Fibroblast of skin of abdomen (primary cell): ENCODE measurements at regions not wholly inside any gene's neighbourhood (a gene's known extent, or its start where the extent isn't known, plus 50 kb on each side); places are given as distances from the start of the nearest gene placed in this dataset.
A peak's percentile ranks its signal among the peaks of the same experiment; 100 is the strongest.
"Not testable (repeated sequence)": the region's sequence is repeated elsewhere in the genome, so short reads cannot be mapped to it uniquely, and the experiment has no call there.

Experiments
- DNase-seq: peaks from one replicate; pipeline ENCODE4 v3.0.0-alpha.2; 2013

DNA sequence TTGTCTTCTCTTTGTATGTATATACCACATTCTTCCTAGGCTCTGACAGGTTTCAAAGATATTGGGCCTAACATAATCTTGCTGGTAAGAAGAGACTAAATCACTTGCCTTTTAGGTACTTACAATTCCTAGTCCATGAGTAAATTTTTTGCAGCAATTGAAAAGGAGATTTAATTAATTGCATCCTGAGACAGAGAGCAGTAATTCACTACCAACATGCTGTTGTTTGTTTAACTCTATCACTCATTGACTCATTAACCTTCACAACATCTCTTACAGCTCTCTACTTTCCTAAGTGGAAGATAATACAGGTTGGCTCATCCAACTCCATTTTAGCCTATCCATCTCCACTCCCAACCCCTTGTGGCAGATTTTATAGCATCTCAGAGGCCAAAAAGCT, 280.4 kb downstream of the ALDH8A1 start:
- no peak for DNase-seq

DNA sequence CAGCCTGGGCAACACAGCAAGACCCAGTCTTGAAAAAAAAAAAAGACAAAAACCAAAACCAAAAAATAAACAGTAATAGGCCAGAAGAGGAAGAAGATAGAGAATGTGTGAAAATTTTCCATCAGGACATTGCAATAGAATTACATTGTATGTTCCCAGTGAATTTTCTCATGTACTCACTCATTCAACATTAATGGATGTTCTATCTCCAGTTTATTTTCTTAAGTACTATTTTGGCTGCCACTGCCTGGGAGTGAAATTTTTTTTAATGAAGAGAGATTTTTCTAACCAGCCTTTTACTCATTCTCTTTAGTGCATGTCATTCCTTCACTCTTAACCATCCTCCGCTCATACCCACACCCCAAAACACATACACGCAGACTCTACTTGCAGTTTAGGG, 282.8 kb downstream of the ALDH8A1 start:
- no peak for DNase-seq

DNA sequence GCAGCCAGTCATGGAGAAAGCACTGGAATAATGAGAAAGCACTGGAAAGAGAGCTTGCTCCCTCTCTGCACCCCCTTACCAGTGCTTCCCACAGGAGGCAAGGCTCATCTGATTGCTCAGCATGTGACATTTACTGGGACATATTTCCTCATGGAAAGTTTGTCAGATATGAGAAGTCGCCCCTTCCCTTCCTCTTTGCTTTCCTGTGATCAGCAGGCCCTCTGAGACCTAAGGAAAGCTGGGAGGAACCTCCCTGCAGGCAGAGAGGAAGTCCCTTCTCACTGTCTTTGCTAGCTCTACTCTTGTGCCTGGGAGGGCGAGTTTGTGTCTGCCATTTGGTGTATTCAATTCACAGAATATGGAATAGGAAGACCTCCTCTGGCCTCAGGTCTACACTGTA, 283.8 kb downstream of the ALDH8A1 start:
- no peak for DNase-seq

DNA sequence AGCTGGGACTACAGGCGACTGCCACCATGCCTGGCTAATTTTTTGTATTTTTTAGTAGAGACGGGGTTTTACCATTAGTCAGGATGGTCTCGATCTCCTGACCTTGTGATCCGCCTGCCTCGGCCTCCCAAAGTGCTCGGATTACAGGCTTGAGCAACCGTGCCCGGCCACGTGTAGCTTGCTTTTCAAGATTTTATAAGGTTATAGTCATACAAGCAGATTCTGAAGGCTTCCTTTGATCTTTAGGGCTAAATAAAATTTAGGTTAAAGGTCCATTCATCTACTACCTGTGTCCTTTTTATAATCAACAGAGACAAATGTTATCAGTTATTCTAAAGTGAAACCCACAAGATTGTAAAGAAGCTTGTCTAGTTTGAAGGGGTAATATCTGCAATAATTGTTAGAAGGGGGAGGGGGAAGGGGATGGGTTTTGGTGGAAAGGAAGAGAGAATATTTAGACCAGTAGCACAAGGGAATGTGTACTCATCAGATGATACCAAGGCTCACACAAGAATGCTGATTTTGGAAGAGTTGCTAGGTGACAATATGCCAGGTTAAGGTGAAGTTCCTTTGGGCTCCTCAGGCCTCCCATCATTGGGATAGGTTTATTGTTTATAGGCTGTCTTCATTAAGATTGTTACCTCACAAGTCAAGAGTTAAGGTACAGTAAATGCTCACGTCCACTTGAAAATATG, 284.7 kb downstream of the ALDH8A1 start:
- no peak for DNase-seq

DNA sequence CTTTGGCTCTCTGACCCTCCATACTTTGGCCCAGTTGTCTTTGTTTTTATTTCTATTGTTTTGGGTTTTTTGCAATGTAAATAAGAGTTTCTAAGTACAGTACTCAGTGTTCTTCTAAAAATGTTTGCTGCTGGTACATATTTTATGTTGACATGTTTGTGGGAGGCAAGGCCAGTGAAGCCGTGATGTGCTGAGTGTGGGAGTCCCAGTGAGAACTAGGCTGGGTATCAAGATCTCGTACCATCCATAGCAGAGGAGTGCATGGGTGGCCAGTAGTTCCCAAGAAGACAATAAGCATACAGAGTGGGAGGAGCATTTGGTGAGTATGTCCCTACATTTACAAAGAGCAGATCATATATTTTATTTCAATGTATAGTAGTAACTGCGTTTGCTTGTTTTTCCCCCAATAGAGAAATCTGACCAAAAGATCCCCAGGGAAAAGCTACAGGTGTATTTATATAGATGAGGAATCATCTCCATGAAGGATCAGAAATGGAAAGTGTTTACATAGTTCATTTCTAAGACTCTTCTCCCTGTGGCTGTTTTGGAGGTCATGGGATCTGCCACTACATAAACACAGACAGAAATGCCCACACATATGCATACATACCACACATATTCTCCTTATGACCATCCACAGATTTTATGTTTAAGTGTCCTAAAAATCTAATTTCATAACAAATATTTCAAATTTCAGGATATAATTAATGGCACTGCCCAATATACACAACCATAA, 285.9 kb downstream of the ALDH8A1 start:
- no peak for DNase-seq

DNA sequence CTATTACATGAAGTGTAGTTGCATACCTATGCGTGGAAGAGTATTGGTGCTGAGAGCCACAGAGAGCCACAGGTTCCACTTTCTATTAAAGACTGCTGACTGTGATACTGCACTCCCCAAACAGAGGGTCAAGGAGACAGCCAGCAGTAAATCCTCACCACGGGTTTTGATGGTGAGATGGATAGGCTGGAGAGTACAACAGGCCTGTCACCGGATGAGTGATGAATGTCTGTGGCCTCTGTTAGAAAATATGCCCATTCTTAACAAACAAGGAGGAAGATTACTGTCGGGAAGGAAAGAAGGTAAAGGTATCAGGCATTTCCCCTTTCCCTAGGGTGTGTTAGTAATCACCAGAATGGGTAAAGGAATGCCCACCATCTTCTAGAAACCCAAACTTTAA, 286.5 kb downstream of the ALDH8A1 start:
- no peak for DNase-seq

DNA sequence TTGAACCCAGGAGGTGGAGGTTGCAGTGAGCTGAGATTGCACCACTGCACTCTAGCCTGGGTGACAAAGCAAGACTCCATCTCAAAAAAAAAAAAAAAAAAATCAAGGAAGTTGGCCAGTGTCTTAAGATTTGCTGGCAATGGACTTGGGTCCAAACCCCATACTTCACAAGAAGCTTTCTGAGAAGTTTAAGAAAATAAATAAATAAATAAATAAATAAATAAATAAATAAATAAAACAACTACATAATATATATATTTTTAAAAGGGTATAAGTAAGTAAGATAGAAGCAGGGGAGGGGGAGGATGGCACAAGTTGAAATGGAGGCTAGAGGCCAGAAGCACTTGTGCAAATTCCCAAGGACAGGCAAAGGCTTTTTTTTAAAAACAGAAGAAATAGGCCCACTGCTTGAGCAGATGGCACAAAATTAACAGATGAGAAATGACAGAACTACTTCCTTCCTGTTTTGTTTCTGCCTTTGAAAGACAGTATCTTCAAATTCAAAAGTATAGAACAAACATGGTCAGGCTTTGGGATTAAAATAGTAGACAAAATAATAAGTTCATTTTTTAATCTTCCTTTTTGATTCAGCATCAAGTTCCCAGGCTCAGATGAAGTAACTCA, 287.7 kb downstream of the ALDH8A1 start:
- DNase-seq = no peak

DNA sequence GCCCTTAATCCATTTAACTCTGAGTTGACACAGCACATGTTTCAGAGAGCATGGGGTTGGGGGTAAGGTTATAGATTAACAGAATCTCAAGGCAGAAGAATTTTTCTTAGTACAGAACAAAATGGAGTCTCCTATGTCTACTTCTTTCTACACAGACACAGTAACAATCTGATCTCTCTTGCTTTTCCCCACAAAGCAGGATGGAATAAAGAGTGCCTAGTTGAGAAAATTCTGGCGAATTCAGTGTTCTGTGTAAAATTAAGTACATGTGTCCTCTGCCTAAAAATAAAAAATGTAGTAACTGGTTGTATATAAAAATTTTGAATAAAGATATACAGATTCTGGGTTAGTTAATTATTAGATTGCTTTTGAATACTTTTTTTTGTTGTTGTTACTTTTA, 290.0 kb downstream of the ALDH8A1 start:
- not testable (repeated sequence) for DNase-seq

DNA sequence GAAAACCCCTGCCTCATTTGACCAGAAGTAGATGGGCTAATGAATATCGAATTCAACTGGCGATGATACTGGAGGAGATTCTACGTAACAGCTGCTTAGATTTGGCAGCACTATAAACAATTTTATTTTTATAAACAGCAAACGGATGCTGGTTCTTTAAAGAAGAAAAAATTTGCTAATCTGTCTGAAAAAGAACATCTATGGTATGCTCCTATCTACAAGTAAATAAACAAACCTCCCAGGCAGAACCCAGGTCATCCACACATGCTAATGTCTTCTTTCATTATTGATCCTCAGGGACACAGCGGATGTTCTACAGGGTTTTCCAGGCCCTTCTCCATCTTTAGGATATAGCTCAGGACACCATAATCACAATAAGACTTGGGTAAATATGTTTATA, 291.3 kb downstream of the ALDH8A1 start:
- no peak for DNase-seq

DNA sequence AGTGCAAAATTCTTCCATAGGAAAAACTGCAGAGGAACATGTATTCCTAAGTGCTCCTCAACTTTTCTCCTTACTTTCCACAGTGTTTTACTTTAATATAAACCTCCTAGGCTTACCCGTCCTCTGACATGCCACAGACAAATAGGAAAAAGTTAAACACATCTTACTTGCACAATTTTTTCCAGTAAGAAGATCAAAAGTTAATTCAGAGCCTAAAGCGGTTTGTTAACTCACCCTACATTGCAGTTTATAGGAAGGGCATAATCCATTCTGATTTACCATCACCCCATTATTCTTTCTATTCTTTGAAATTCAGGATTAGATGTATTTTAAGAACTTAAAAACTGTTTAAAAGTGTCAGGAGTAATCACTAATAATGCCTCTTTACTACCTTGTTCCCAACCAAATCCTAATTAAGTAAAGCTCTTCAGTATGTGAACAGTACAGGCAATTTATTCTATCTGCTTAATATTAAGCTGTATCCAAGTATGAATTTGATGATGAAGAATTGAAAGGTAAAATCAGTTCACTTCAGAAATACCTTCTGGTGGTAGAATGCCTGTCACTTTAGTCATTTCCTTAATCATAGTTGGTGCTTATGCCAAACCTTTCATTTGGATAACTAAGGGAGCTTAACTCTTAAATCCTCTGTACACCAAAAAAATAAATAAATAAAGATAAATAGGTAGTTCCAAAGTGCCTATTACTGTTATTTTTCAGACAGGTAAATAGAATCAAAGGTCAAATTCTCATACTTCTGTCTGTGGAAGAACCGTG, 292.0 kb downstream of the ALDH8A1 start:
- no peak for DNase-seq

DNA sequence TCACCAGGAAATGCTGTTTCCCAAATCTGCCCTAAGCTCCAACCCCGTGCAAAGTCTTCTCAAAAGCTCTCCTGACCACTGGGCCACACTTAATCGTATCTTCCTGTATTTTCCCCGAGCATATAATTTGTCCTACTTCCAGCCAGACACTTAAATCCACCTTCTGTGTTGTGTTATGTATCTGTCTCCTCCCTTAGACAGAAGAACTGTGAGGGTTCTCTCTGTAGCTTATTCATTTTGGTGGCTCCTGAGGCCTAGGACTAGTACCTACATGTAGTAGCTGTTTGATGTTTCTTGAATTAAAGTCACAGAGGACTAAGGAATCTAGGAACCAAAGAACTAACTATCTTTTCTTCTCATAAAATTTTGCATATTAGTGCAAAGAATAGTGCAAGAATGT, 292.6 kb downstream of the ALDH8A1 start:
- no peak for DNase-seq

DNA sequence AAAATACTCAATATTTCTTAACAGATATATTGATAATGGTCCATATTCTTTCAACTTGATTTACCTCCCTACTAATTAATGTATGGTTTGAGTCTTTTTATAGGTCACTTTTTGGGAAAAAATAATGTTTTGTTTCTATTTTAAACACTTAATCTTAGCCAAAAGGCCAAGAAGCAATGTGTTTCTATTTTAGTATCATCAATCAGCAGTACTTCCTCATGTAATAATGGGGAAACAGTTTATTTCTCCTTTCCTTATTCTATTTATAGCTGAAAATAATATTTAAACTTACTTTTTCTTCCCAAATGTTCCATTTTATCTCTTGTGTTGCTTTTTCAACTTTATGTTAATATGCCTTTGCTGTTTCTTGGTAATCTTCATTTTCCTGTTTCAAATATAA, 295.1 kb downstream of the ALDH8A1 start:
- DNase-seq = no peak

DNA sequence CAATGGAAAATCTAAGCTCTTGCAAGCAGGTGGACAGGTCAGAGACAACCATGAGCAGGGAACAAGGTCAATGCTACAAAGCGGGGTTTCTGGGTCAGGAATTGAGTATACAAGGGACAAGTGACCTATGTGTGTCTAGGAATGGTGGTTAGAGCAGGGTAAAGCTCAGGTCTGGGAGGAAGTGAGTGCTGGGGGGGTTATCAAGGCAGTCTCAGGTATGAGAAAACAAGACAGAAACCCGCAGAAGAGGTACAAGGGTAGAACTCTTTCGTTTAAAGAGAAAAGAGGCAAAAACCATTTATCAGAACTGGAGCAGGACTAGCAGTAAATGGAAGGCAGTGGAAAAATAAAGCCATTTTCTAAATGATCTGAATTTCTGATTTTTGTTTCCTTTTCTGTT, 298.4 kb downstream of the ALDH8A1 start:
- DNase-seq = no peak

DNA sequence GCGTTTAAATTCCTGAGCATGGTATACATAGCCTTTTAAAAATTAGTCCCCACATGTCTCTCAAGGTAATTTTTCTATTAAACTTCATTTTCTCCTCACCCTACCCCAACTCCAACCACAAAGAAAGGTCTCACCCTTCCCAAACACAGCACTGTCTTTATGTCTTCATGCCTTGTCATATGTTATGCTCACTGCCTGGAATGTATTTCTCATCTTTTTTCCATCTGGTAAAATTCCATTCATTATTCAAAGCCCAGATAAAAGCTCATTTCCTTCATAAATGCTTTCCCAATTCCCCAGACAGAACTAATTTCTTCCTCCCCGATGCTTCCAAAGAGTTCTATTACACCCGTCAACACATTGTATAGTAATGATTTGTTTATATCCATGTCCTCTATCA, 302.0 kb downstream of the ALDH8A1 start:
- DNase-seq = peak; percentile 83

DNA sequence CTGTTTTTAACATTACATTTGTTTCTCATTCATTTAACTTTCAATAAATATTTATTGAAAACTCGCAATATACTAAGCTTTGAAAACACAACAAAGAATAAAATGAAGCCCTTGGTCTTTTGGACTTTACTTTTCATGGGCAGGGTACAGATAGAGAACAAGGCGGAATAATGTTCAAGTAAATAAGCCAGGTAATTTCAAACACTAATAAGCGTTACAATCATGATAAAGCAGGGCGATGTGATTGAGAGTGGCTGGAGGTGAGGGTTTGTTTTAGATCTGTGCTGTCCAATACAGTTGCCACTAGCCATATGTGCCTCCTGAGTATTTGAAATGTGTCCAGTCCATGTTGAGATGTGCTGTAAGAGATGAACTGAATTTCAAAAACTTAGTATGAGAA, 307.1 kb downstream of the ALDH8A1 start:
- no peak for DNase-seq

DNA sequence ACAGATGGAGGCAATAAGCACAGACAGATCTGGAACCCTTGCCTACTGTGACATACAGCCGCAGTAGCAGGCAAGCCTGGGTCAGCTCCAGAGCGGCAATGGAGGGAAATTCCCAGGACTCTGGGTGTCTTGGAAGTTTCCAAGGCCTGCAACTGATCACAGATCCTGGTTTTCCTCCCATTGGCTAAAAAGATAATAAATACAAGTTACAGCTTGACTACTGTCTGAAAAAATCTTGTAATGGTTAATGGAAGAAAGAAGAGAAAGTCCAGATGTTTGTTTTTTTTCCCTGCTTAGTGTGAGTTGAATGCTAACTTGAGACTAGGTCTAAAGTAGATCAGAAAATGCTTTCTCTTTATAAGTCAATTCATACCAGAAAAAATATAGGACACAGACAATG, 307.6 kb downstream of the ALDH8A1 start:
- DNase-seq = peak; percentile 81

DNA sequence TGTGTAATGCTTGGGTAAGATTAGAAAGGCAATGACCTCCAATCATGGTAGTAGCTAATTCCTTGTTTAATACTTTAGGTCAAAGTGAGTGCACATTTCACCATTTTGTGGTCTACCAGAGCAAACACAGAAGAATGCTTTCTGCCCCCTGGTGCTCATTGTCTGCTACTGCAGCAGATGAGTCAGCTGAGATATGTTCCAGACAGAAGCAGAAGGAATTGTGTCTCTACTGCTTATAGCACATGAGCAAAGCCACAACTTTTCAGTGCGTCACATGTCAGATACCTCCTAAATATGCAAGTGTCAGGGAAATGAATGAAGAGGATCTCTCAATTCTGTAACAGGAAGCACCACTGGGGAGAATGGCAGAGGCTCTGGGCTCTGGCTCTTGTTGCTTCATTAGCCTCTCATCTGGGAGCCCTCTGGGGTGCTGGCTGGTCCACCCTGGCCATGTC, 308.9 kb downstream of the ALDH8A1 start:
- peak; percentile 93 for DNase-seq

DNA sequence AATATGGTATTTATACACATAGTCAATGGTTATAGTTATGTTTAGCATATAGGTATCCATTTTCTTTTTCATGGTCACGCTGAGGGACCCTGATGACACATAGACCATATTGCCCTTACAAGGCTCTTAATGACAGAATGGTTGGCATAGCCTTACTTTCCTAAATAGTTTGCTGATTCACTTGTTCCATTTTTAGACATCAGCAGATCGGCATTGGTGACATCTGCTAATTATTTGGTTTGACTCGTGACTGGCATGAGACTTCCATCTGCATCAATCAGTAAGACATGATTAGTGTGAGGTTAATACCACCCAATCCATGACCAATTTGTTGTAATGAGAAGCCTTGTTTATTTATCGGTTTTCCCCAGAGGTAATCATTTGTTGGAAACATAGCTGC, 309.7 kb downstream of the ALDH8A1 start:
- no peak for DNase-seq

DNA sequence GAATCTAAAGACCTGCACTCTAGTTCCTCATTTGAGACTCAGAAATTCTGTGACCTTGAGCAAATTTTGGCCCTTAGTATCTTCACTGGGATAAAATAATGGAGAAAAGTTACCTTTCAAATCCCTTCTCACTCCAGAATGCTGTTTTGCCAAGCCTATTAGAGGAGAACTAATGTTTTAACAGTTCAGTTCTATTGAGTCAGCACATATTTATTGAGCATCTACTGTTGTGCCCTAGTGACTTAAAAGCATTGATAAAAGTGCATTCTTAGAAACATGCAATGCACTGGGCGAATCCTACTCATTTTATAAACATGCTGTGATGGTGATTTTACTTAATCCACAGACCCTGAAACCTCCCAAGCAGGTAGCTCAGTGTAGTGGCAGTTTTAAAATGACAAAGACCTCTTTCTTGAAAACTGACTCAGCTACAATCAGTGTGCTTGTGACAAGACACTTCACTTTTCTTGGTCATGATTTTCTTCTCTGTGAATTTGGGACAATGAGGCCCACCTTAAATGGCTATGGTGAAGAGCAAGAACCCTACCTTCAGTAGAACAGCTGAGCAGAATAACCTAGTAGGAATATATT, 312.0 kb downstream of the ALDH8A1 start:
- DNase-seq = no peak

DNA sequence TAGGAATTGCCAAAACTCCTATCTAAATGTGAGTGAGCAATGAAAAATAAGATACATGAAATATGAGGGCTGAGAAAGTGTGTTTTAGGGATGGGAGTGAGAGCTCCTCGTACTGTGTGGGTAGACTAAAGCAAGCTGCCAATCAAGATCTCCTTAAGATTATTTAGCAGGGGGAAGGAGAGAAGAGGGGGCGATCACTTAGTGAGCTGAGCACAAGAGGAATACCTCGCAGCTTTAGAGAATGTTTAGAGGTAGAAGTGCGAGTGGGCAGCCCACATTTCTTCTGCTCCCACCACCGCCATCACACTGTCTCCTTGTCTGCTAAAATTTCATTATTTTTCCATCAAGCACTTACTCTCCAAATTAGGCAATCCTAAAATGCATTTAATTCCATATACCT, 312.6 kb downstream of the ALDH8A1 start:
- DNase-seq = no peak

DNA sequence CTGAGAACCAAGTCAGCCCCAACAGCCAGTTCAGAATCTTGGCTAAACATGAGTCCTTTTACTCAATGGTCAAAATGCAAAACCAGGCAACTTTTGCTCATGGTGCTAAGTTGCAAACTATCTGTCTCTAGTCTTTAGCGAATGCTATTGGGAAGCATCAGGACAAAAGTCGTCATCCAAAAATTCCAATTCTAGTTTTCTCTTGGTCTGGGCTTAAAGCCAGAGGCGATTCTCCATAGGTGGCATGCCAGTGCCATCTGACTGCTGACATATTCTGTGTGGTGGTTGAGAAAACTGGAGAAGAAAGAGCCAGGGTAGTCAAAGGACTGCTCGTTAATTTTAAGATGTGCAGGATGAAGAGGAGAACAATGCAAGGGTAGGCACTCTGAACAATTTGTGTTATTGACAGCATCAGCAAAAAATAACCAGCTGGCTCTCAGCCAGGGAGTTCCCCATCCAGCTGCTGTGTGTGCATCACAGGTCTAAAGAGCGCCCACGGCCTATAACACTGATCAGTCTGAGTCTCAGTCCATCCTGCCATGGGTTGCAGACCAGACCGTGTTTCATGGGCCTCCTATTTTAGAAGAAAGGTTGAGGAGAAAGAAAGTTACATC, 313.6 kb downstream of the ALDH8A1 start:
- no peak for DNase-seq

DNA sequence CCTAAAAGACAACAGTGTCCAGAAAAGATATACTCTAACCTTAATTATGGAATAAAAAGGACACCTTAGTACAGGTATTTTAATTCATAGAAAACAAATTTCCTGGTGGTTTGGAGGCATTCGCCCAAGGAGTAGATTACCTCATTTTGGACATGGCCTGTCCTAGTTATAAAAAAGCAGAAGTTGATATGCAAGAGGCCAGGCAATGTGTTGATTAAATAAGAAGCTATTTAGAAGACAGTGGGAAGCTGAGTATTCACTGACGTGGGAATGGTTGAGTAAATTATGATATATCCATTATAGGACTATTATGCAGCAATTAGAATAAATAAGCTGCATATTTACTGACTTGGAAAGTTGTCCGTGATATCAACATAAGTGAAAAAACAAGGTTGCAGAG, 314.9 kb downstream of the ALDH8A1 start:
- DNase-seq = no peak
